GM12891 (cell line): ENCODE measurements at regions not wholly inside any gene's neighbourhood (a gene's known extent, or its start where the extent isn't known, plus 50 kb on each side); places are given as distances from the start of the nearest gene placed in this dataset.

Source experiments
- PAX5 ChIP-seq: IDR thresholded peaks from 2 replicates; pipeline ENCODE4 v1.6.1; 2011; ENCODE audit warnings: low read length, moderate library complexity, mild to moderate bottlenecking; ENCODE audit not compliant: insufficient read depth, severe bottlenecking
- POLR2A ChIP-seq: IDR thresholded peaks from 2 replicates; pipeline ENCODE4 v1.6.1; 2011; ENCODE audit warnings: low read depth, low read length, control low read depth
- POLR2AphosphoS5 ChIP-seq: IDR thresholded peaks from 2 replicates; pipeline ENCODE4 v1.6.1; 2011; ENCODE audit warnings: low read depth, low read length, control low read depth
- TAF1 ChIP-seq: IDR thresholded peaks from 2 replicates; pipeline ENCODE4 v1.6.1; 2011; ENCODE audit warnings: low read depth, low read length, control low read depth

DNA sequence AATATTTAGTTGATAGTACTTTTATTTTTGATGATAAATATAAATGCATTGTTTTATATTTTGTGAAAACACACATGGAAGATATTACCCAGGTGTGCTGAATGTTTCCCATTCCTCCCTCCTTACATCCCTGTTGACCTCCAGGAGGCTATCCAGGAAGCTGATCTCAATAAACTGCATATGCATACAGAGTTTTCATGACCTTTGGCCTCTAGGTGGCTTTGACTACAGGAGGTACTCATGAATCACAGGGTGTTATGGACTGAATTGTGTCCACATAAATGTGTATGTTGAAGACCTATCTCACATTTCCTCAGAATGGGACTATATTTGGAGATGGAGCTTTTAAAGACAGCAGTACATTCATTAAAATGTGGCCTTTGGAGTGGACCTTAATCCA, 914.9 kb upstream of the NCAM2 start:
- TF ChIP-seq POLR2AphosphoS5: no peak
- no peak for TF ChIP-seq POLR2A
- TF ChIP-seq PAX5: no peak
- TF ChIP-seq TAF1: no peak
